Memory B cell (primary cell): ENCODE measurements at regions not wholly inside any gene's neighbourhood (a gene's known extent, or its start where the extent isn't known, plus 50 kb on each side); places are given as distances from the start of the nearest gene placed in this dataset.
"Not testable (repeated sequence)": the region's sequence is repeated elsewhere in the genome, so short reads cannot be mapped to it uniquely, and the experiment has no call there.

Source experiments
- ATAC-seq: fragments of 150-1000 bp; cut with Tn5 transposase; 2 replicates; pipeline ENCODE4 v1.10.0; 2021; ENCODE audit warnings: low read depth, mild to moderate bottlenecking, moderate library complexity
- DNase-seq, 2 donors: peaks; one replicate each; pipeline ENCODE4 v3.0.0; 2022; ENCODE audit warnings: low spot score in 2 of 2
- H3K27ac Mint-ChIP-seq: one replicate; pipeline ENCODE4 v1.8.0; 2022; ENCODE audit warnings: mild to moderate bottlenecking, moderate library complexity, mixed read lengths
- H3K27me3 Mint-ChIP-seq: one replicate; pipeline ENCODE4 v1.8.0; 2022; ENCODE audit warnings: mixed read lengths
- H3K36me3 Mint-ChIP-seq: one replicate; pipeline ENCODE4 v1.8.0; 2022; ENCODE audit warnings: mild to moderate bottlenecking, mixed read lengths
- H3K4me1 Mint-ChIP-seq: one replicate; pipeline ENCODE4 v1.8.0; 2022; ENCODE audit warnings: mixed read lengths
- H3K4me3 Mint-ChIP-seq: one replicate; pipeline ENCODE4 v1.8.0; 2022; ENCODE audit warnings: mild to moderate bottlenecking, moderate library complexity, mixed read lengths
- H3K9me3 Mint-ChIP-seq: one replicate; pipeline ENCODE4 v1.8.0; 2022; ENCODE audit warnings: mixed read lengths

- Mint-ChIP-seq H3K4me3 (no peak overlapping the region), H3K9me3 (no peaks in the 10 kb centered on the region), H3K4me1 (no peaks in the 10 kb centered on the region), H3K27me3 (peaks cover 11% of the 10 kb centered on the region), H3K27ac (no peak overlapping the region), H3K36me3 (no peaks in the 10 kb centered on the region)
- DNase-seq = no peak
- ATAC-seq = no peak
These were observed 202.8 kb upstream of the PELI2 start for GRCh38 chr14:55915456-55915855.

GRCh38 chr14:55919800-55920199 is 198.4 kb upstream of the PELI2 start:
- not testable (repeated sequence) for ATAC-seq, H3K4me3 Mint-ChIP-seq

GRCh38 chr14:55921511-55921910 is 196.7 kb upstream of the PELI2 start:
- DNase-seq (no peak), ATAC-seq (no peak)
- Mint-ChIP-seq H3K4me3 (no peak overlapping the region), H3K9me3 (no peaks in the 10 kb centered on the region), H3K36me3 (no peaks in the 10 kb centered on the region), H3K27me3 (peaks cover 7% of the 10 kb centered on the region), H3K27ac (no peak overlapping the region), H3K4me1 (no peaks in the 10 kb centered on the region)

More at GRCh38 chr14:55919800-55920199, 198.4 kb upstream of the PELI2 start:
- not testable (repeated sequence) for H3K27ac Mint-ChIP-seq, DNase-seq, H3K9me3 Mint-ChIP-seq, H3K4me1 Mint-ChIP-seq, H3K27me3 Mint-ChIP-seq, H3K36me3 Mint-ChIP-seq

- H3K27ac Mint-ChIP-seq = no peak overlapping the region
- no peaks in the 10 kb centered on the region for H3K9me3 Mint-ChIP-seq
- ATAC-seq (no peak), DNase-seq (no peak)
- no peaks in the 10 kb centered on the region for H3K4me1 Mint-ChIP-seq
- no peaks in the 10 kb centered on the region for H3K27me3 Mint-ChIP-seq
- H3K4me3 Mint-ChIP-seq = no peak overlapping the region
- no peaks in the 10 kb centered on the region for H3K36me3 Mint-ChIP-seq
These were observed 192.2 kb upstream of the PELI2 start for GRCh38 chr14:55926007-55926406.

- no peaks in the 10 kb centered on the region for H3K27me3 Mint-ChIP-seq
- ATAC-seq = no peak
- no peak for DNase-seq
- no peaks in the 10 kb centered on the region for H3K36me3 Mint-ChIP-seq
- no peak overlapping the region for H3K4me3 Mint-ChIP-seq
- H3K27ac Mint-ChIP-seq = no peak overlapping the region
- H3K9me3 Mint-ChIP-seq = no peaks in the 10 kb centered on the region
- no peaks in the 10 kb centered on the region for H3K4me1 Mint-ChIP-seq
These were observed 191.2 kb upstream of the PELI2 start for GRCh38 chr14:55927028-55927427.

- ATAC-seq (no peak), DNase-seq (no peak)
- H3K9me3 Mint-ChIP-seq = no peaks in the 10 kb centered on the region
- no peaks in the 10 kb centered on the region for H3K4me1 Mint-ChIP-seq
- H3K36me3 Mint-ChIP-seq = no peaks in the 10 kb centered on the region
- H3K4me3 Mint-ChIP-seq = no peak overlapping the region
- H3K27ac Mint-ChIP-seq = no peak overlapping the region
- no peaks in the 10 kb centered on the region for H3K27me3 Mint-ChIP-seq
These were observed 189.9 kb upstream of the PELI2 start for GRCh38 chr14:55928276-55928675.

GRCh38 chr14:55929136-55929535 is 189.1 kb upstream of the PELI2 start:
- Mint-ChIP-seq H3K4me1 (no peaks in the 10 kb centered on the region), H3K9me3 (peaks cover 1% of the 10 kb centered on the region), H3K27me3 (no peaks in the 10 kb centered on the region), H3K36me3 (no peaks in the 10 kb centered on the region), H3K4me3 (no peak overlapping the region), H3K27ac (no peak overlapping the region)
- DNase-seq (no peak), ATAC-seq (no peak)

- H3K4me3 Mint-ChIP-seq = no peak overlapping the region
- H3K9me3 Mint-ChIP-seq = peaks cover 1% of the 10 kb centered on the region
- no peak overlapping the region for H3K27ac Mint-ChIP-seq
- no peaks in the 10 kb centered on the region for H3K36me3 Mint-ChIP-seq
- no peaks in the 10 kb centered on the region for H3K4me1 Mint-ChIP-seq
- no peaks in the 10 kb centered on the region for H3K27me3 Mint-ChIP-seq
- DNase-seq (no peak), ATAC-seq (no peak)
These were observed 188.0 kb upstream of the PELI2 start for GRCh38 chr14:55930016-55930784.

GRCh38 chr14:55936691-55937090 is 181.5 kb upstream of the PELI2 start:
- Mint-ChIP-seq H3K4me1 (no peaks in the 10 kb centered on the region), H3K4me3 (no peak overlapping the region), H3K27me3 (no peaks in the 10 kb centered on the region), H3K36me3 (no peaks in the 10 kb centered on the region), H3K9me3 (peaks cover 1% of the 10 kb centered on the region), H3K27ac (no peak overlapping the region)
- no peak for DNase-seq
- ATAC-seq = no peak

- H3K4me1 Mint-ChIP-seq = no peaks in the 10 kb centered on the region
- DNase-seq (no peak), ATAC-seq (no peak)
- H3K4me3 Mint-ChIP-seq = no peak overlapping the region
- no peak overlapping the region for H3K27ac Mint-ChIP-seq
- peaks cover 1% of the 10 kb centered on the region for H3K9me3 Mint-ChIP-seq
- no peaks in the 10 kb centered on the region for H3K27me3 Mint-ChIP-seq
- H3K36me3 Mint-ChIP-seq = no peaks in the 10 kb centered on the region
These were observed 179.9 kb upstream of the PELI2 start for GRCh38 chr14:55938249-55938791.

- no peak for ATAC-seq
- Mint-ChIP-seq H3K27me3 (peaks cover 4% of the 10 kb centered on the region), H3K4me3 (no peak overlapping the region), H3K36me3 (no peaks in the 10 kb centered on the region), H3K27ac (no peak overlapping the region), H3K9me3 (no peaks in the 10 kb centered on the region), H3K4me1 (no peaks in the 10 kb centered on the region)
- DNase-seq = no peak
These were observed 176.0 kb upstream of the PELI2 start for GRCh38 chr14:55942076-55942654.

GRCh38 chr14:55942826-55943225 is 175.4 kb upstream of the PELI2 start:
- ATAC-seq (no peak), DNase-seq (no peak)
- Mint-ChIP-seq H3K36me3 (no peaks in the 10 kb centered on the region), H3K4me1 (no peaks in the 10 kb centered on the region), H3K27ac (no peak overlapping the region), H3K4me3 (no peak overlapping the region), H3K9me3 (no peaks in the 10 kb centered on the region), H3K27me3 (peaks cover 4% of the 10 kb centered on the region)

- DNase-seq = no peak
- Mint-ChIP-seq H3K9me3 (no peaks in the 10 kb centered on the region), H3K27me3 (peaks cover 6% of the 10 kb centered on the region), H3K36me3 (no peaks in the 10 kb centered on the region), H3K27ac (no peak overlapping the region), H3K4me3 (no peak overlapping the region), H3K4me1 (no peaks in the 10 kb centered on the region)
- no peak for ATAC-seq
These were observed 173.5 kb upstream of the PELI2 start for GRCh38 chr14:55944757-55945156.

- H3K9me3 Mint-ChIP-seq = no peaks in the 10 kb centered on the region
- H3K36me3 Mint-ChIP-seq = no peaks in the 10 kb centered on the region
- no peak for DNase-seq
- H3K27ac Mint-ChIP-seq = no peak overlapping the region
- no peak for ATAC-seq
- peaks cover 6% of the 10 kb centered on the region for H3K27me3 Mint-ChIP-seq
- no peak overlapping the region for H3K4me3 Mint-ChIP-seq
- no peaks in the 10 kb centered on the region for H3K4me1 Mint-ChIP-seq
These were observed 172.0 kb upstream of the PELI2 start for GRCh38 chr14:55946231-55946630.

- no peak overlapping the region for H3K27ac Mint-ChIP-seq
- DNase-seq (no peak), ATAC-seq (no peak)
- H3K9me3 Mint-ChIP-seq = no peaks in the 10 kb centered on the region
- no peaks in the 10 kb centered on the region for H3K36me3 Mint-ChIP-seq
- H3K4me1 Mint-ChIP-seq = no peaks in the 10 kb centered on the region
- no peak overlapping the region for H3K4me3 Mint-ChIP-seq
- peaks cover 6% of the 10 kb centered on the region for H3K27me3 Mint-ChIP-seq
These were observed 169.8 kb upstream of the PELI2 start for GRCh38 chr14:55948399-55948798.
